SK-N-SH (cell line): ENCODE measurements at regions not wholly inside any gene's neighbourhood (a gene's known extent, or its start where the extent isn't known, plus 50 kb on each side); places are given as distances from the start of the nearest gene placed in this dataset.

Experiments used
- CTCF ChIA-PET: fragments of 300-600, 350-600 bp; formaldehyde crosslinking; extraction: SDS; loops from one replicate; lab custom pipeline; 2021; lab: Yijun Ruan, JAX
- POLR2A ChIA-PET: fragments of 350-600 bp; sonication (Branson Sonifier 250); formaldehyde crosslinking; extraction: SDS; loops from one replicate; lab custom pipeline; 2020; ENCODE audit warnings: antibody characterized with exemption, inconsistent platforms; lab: Yijun Ruan, JAX
- DNase-seq: peaks from one replicate; pipeline ENCODE4 v3.0.0; 2012
- H2AFZ ChIP-seq: fragments of 200-600 bp; sonication (generic); 2 replicates; pipeline ENCODE4 v1.8.1; 2016; ENCODE audit warnings: antibody characterized with exemption, mild to moderate bottlenecking, low read depth
- H3F3A ChIP-seq: fragments of 200-600 bp; sonication (generic); replicated peaks from 2 replicates; pipeline ENCODE3; 2016; ENCODE audit warnings: antibody characterized with exemption, mild to moderate bottlenecking; ENCODE audit not compliant: insufficient read depth
- H3K27ac ChIP-seq, 2 experiments: fragments of 200-500 bp in 1 of 2; fragments of 200-600 bp in 1 of 2; sonication (Bioruptor generic) in 1 of 2; sonication (generic), shearing (Covaris generic) in 1 of 2; 2 replicates each; pipeline versions ENCODE4 v1.5.1 to v1.6.1; 2014 to 2016; ENCODE audit warnings: low read depth in 2 of 2, inconsistent platforms in 1 of 2, low read length in 1 of 2, mild to moderate bottlenecking in 1 of 2, mixed read lengths in 1 of 2
- H3K27me3 ChIP-seq: fragments of 200-600 bp; sonication (generic), shearing (Covaris generic); 2 replicates; pipeline ENCODE4 v1.6.1; 2016; ENCODE audit warnings: mixed run types; ENCODE audit not compliant: insufficient read depth
- H3K36me3 ChIP-seq, 2 experiments: fragments of 200-500 bp in 1 of 2; fragments of 200-600 bp in 1 of 2; sonication (Bioruptor generic) in 1 of 2; sonication (generic) in 1 of 2; replicated peaks in 1 of 2; 2 replicates each; pipeline versions ENCODE3 to v1.5.1; 2014 to 2016; ENCODE audit warnings: low read length in 1 of 2, mild to moderate bottlenecking in 1 of 2; ENCODE audit not compliant: insufficient read depth in 2 of 2, control insufficient read depth in 1 of 2
- H3K4me1 ChIP-seq, 2 experiments: fragments of 200-500 bp in 1 of 2; fragments of 200-600 bp in 1 of 2; sonication (Bioruptor generic) in 1 of 2; sonication (generic), shearing (Covaris generic) in 1 of 2; 2 replicates each; pipeline versions ENCODE4 v1.5.1 to v1.6.1; 2014 to 2016; ENCODE audit warnings: low read depth in 1 of 2, low read length in 1 of 2, mixed run types in 1 of 2; ENCODE audit not compliant: insufficient read depth in 2 of 2, control insufficient read depth in 1 of 2
- H3K4me2 ChIP-seq: fragments of 200-600 bp; sonication (generic), shearing (Covaris generic); 2 replicates; pipeline ENCODE4 v1.6.1; 2017; ENCODE audit warnings: mixed run types
- H3K4me3 ChIP-seq, 2 experiments: fragments of 200-500 bp in 1 of 2; fragments of 200-600 bp in 1 of 2; sonication (Bioruptor generic) in 1 of 2; sonication (generic), shearing (Covaris generic) in 1 of 2; 2 replicates each; pipeline versions ENCODE4 v1.5.1 to v1.8.1; 2014 to 2016; ENCODE audit warnings: low read depth in 2 of 2, inconsistent platforms in 1 of 2, low read length in 1 of 2, mild to moderate bottlenecking in 1 of 2, mixed read lengths in 1 of 2, moderate library complexity in 1 of 2
- H3K79me2 ChIP-seq: fragments of 200-600 bp; sonication (generic); 2 replicates; pipeline ENCODE4 v1.8.1; 2017; ENCODE audit warnings: mild to moderate bottlenecking; ENCODE audit not compliant: insufficient read depth
- H3K9ac ChIP-seq: fragments of 200-600 bp; sonication (generic); 2 replicates; pipeline ENCODE4 v1.6.1; 2017; ENCODE audit warnings: mixed run types
- H3K9me2 ChIP-seq: fragments of 200-600 bp; sonication (generic); 2 replicates; pipeline ENCODE4 v1.6.1; 2017; ENCODE audit warnings: mixed run types
- H3K9me3 ChIP-seq: fragments of 200-600 bp; sonication (generic); 2 replicates; pipeline ENCODE4 v1.6.1; 2017; ENCODE audit warnings: mixed run types, mild to moderate bottlenecking, moderate library complexity
- H4K20me1 ChIP-seq: fragments of 200-600 bp; sonication (generic); 2 replicates; pipeline ENCODE4 v1.6.1; 2017; ENCODE audit warnings: mild to moderate bottlenecking, mixed run types; ENCODE audit not compliant: insufficient read depth
- CHD2 ChIP-seq: fragments of 150-350 bp; IDR thresholded peaks from 2 replicates; pipeline ENCODE4 v1.6.1; 2018; ENCODE audit warnings: low read length; ENCODE audit not compliant: partially characterized antibody
- EP300 ChIP-seq, 2 experiments: IDR thresholded peaks; 2 replicates each; pipeline versions ENCODE4 v1.4.0 to v1.6.1; 2012; ENCODE audit warnings: borderline replicate concordance in 1 of 2, low read depth in 1 of 2, low read length in 1 of 2
- FOSL2 ChIP-seq: IDR thresholded peaks from 2 replicates; pipeline ENCODE4 v1.4.0; 2012; ENCODE audit warnings: low read depth, mild to moderate bottlenecking, moderate library complexity, borderline replicate concordance
- FOXM1 ChIP-seq: IDR thresholded peaks from 2 replicates; pipeline ENCODE4 v1.4.0; 2012; ENCODE audit warnings: low read depth, mild to moderate bottlenecking
- JUND ChIP-seq: IDR thresholded peaks from 2 replicates; pipeline ENCODE4 v1.4.0; 2012
- MAX ChIP-seq: IDR thresholded peaks from 2 replicates; pipeline ENCODE4 v1.4.0; 2012; ENCODE audit warnings: low read depth
- MEF2A ChIP-seq: IDR thresholded peaks from 2 replicates; pipeline ENCODE4 v1.4.0; 2012; ENCODE audit warnings: low read depth, borderline replicate concordance
- MXI1 ChIP-seq: IDR thresholded peaks from 2 replicates; pipeline ENCODE4 v1.6.1; 2012; ENCODE audit warnings: mild to moderate bottlenecking, low read depth, low read length, improper control_type of control experiment
- NFIC ChIP-seq: IDR thresholded peaks from 2 replicates; pipeline ENCODE4 v1.4.0; 2012; ENCODE audit warnings: borderline replicate concordance
- NRF1 ChIP-seq: IDR thresholded peaks from 2 replicates; pipeline ENCODE4 v1.6.1; 2012; ENCODE audit warnings: low read depth, mild to moderate bottlenecking, low read length
- PBX3 ChIP-seq: IDR thresholded peaks from 2 replicates; pipeline ENCODE4; 2012
- POLR2AphosphoS5 ChIP-seq: IDR thresholded peaks from 2 replicates; pipeline ENCODE4 v1.6.1; 2012; ENCODE audit warnings: low read depth, low read length
- RAD21 ChIP-seq: IDR thresholded peaks from 2 replicates; pipeline ENCODE4 v1.6.1; 2012; ENCODE audit warnings: mild to moderate bottlenecking, low read length
- RCOR1 ChIP-seq: fragments of 150-350 bp; IDR thresholded peaks from 2 replicates; pipeline ENCODE4 v1.6.1; 2017; ENCODE audit warnings: antibody characterized with exemption, low read length
- REST ChIP-seq: IDR thresholded peaks from 2 replicates; pipeline ENCODE4 v1.6.1; 2012; ENCODE audit warnings: mild to moderate bottlenecking, low read depth, low read length, moderate library complexity
- RFX5 ChIP-seq: IDR thresholded peaks from 2 replicates; pipeline ENCODE4 v1.6.1; 2012; ENCODE audit warnings: mild to moderate bottlenecking, improper control_type of control experiment, low read length
- RXRA ChIP-seq: IDR thresholded peaks from 2 replicates; pipeline ENCODE4 v1.4.0; 2012; ENCODE audit warnings: low read depth, mild to moderate bottlenecking, borderline replicate concordance
- SMC3 ChIP-seq: IDR thresholded peaks from 2 replicates; pipeline ENCODE4 v1.6.1; 2012; ENCODE audit warnings: low read depth, low read length, improper control_type of control experiment
- TCF12 ChIP-seq: IDR thresholded peaks from 2 replicates; pipeline ENCODE4 v1.4.0; 2012
- USF1 ChIP-seq: IDR thresholded peaks from 2 replicates; pipeline ENCODE4 v1.4.0; 2012; ENCODE audit warnings: low read depth, borderline replicate concordance
- USF2 ChIP-seq: fragments of 150-350 bp; IDR thresholded peaks from 2 replicates; pipeline ENCODE4 v1.6.1; 2017; ENCODE audit warnings: antibody characterized with exemption, low read length, low read depth, borderline replicate concordance
- YY1 ChIP-seq: IDR thresholded peaks from 2 replicates; pipeline ENCODE4 v1.4.0; 2012; ENCODE audit warnings: low read depth, mild to moderate bottlenecking
- WGBS: methylation state at CpG from one replicate; pipeline ENCODE4 v1.1.6; 2017; ENCODE audit warnings: low lambda C conversion rate; 5-methylcytosine and 5-hydroxymethylcytosine counted together

GRCh38 chr18:69175681-69176080 lies 225.0 kb upstream of the DOK6 start:
- CTCF ChIA-PET, result no interaction called here
- no peak overlapping the region for H3K4me2 ChIP-seq
- no peak overlapping the region for H3K9ac ChIP-seq

GRCh38 chr18:69176741-69177140 lies 223.9 kb upstream of the DOK6 start:
- Histone ChIP-seq H3K4me1 (no peaks in the 10 kb centered on the region), H3K4me2 (no peak overlapping the region), H3K27ac (no peak overlapping the region), H3K79me2 (no peaks in the 10 kb centered on the region), H2AFZ (no peak overlapping the region), H3K36me3 (no peaks in the 10 kb centered on the region), H4K20me1 (no peaks in the 10 kb centered on the region), H3K9me2 (no peaks in the 10 kb centered on the region), H3K9me3 (no peaks in the 10 kb centered on the region; the same call in 1 of the 2 replicates), H3K9ac (no peak overlapping the region), H3K27me3 (no peaks in the 10 kb centered on the region), H3F3A (no peaks in the 10 kb centered on the region), H3K4me3 (no peak overlapping the region)
- POLR2A ChIA-PET, result no interaction called here
- WGBS, result 88% methylated on average over 3 of the region's 3 CpGs
- no peak for DNase-seq
- TF ChIP-seq FOSL2 (no peak), RAD21 (no peak), USF1 (no peak), PBX3 (no peak), USF2 (no peak), YY1 (no peak), CHD2 (no peak), REST (no peak), MAX (no peak), NFIC (no peak), MEF2A (no peak), SMC3 (no peak), RXRA (no peak), EP300 (IDR thresholded peaks at IDR 0.05; ENCODE audit: borderline replicate concordance in 1 of 2, low read depth in 1 of 2, low read length in 1 of 2) (no peak), POLR2AphosphoS5 (no peak)
- CTCF ChIA-PET, result no interaction called here

More at GRCh38 chr18:69175681-69176080, 225.0 kb upstream of the DOK6 start:
- H2AFZ ChIP-seq, result no peak overlapping the region
- H3K9me2 ChIP-seq, result no peaks in the 10 kb centered on the region
- H3K79me2 ChIP-seq, result no peaks in the 10 kb centered on the region
- DNase-seq, result no peak
- H4K20me1 ChIP-seq, result no peaks in the 10 kb centered on the region
- H3K36me3 ChIP-seq, result no peaks in the 10 kb centered on the region
- 81% methylated on average over 2 of the region's 2 CpGs for WGBS
- TF ChIP-seq RXRA (no peak), FOXM1 (no peak), MEF2A (no peak), RCOR1 (no peak), RFX5 (no peak), TCF12 (no peak), MAX (no peak), JUND (no peak), SMC3 (no peak), RAD21 (no peak), NFIC (no peak), MXI1 (no peak), NRF1 (no peak), CHD2 (no peak), EP300 (IDR thresholded peaks at IDR 0.05; ENCODE audit: borderline replicate concordance in 1 of 2, low read depth in 1 of 2, low read length in 1 of 2) (no peak)
- no peak overlapping the region for H3K27ac ChIP-seq
- H3K4me3 ChIP-seq, result no peak overlapping the region
- H3K4me1 ChIP-seq, result no peaks in the 10 kb centered on the region
- POLR2A ChIA-PET, result no interaction called here
- H3K9me3 ChIP-seq, result no peaks in the 10 kb centered on the region; the same call in 1 of the 2 replicates
- H3K27me3 ChIP-seq, result no peaks in the 10 kb centered on the region
- H3F3A ChIP-seq, result no peaks in the 10 kb centered on the region
